HL-60 (cell line): ENCODE measurements at regions not wholly inside any gene's neighbourhood (a gene's known extent, or its start where the extent isn't known, plus 50 kb on each side); places are given as distances from the start of the nearest gene placed in this dataset.

ENCODE experiments used
- DNase-seq, 2 experiments: peaks; one replicate each; pipeline ENCODE4 v3.0.0-alpha.2; 2010 to 2020; ENCODE audit warnings: low read depth in 1 of 2, low spot score in 1 of 2
- H3K27ac ChIP-seq: fragments of 250-450 bp; sonication (Bioruptor Pico); replicated peaks from 2 replicates; pipeline ENCODE4 v1.5.1; 2020; ENCODE audit warnings: mild to moderate bottlenecking, moderate library complexity
- H3K27me3 ChIP-seq: fragments of 250-450 bp; sonication (Bioruptor Pico); 2 replicates; pipeline ENCODE4 v1.5.1; 2021; ENCODE audit warnings: mild to moderate bottlenecking, moderate library complexity; ENCODE audit not compliant: insufficient read depth, poor library complexity, severe bottlenecking
- H3K4me3 ChIP-seq: replicated peaks from 2 replicates; pipeline ENCODE4 v1.5.1; 2011; ENCODE audit warnings: mild to moderate bottlenecking, control low read depth, low read length; ENCODE audit not compliant: insufficient read depth
- CTCF ChIP-seq: IDR thresholded peaks from one replicate; pipeline ENCODE4 v1.5.1; 2011; ENCODE audit warnings: low read length, control low read depth, inconsistent platforms; ENCODE audit not compliant: insufficient read depth
- GABPA ChIP-seq: IDR thresholded peaks from 2 replicates; pipeline ENCODE4 v1.6.1; 2012; ENCODE audit warnings: low read depth
- POLR2AphosphoS5 ChIP-seq: IDR thresholded peaks from 2 replicates; pipeline ENCODE4 v1.6.1; 2012; ENCODE audit warnings: low read depth
- REST ChIP-seq: IDR thresholded peaks from 2 replicates; pipeline ENCODE4 v1.6.1; 2012; ENCODE audit warnings: low read depth; ENCODE audit not compliant: insufficient replicate concordance
- SPI1 ChIP-seq: IDR thresholded peaks from 2 replicates; pipeline ENCODE4 v1.6.1; 2012; ENCODE audit warnings: low read depth, mild to moderate bottlenecking, borderline replicate concordance

- no peak for TF ChIP-seq REST
- TF ChIP-seq POLR2AphosphoS5, result no peak
- Histone ChIP-seq H3K27me3 (peaks cover 2% of the 10 kb centered on the region), H3K4me3 (no peak overlapping the region), H3K27ac (no peak overlapping the region)
- no peak for DNase-seq
These were observed 204.7 kb downstream of the ADRA2A start for GRCh38 chr10:111281516-111281915.

- TF ChIP-seq SPI1 (no peak), POLR2AphosphoS5 (no peak), CTCF (no peak), REST (no peak), GABPA (no peak)
- DNase-seq, result no peak
- H3K27me3 ChIP-seq, result no peaks in the 10 kb centered on the region
- no peak overlapping the region for H3K27ac ChIP-seq
- no peak overlapping the region for H3K4me3 ChIP-seq
These were observed 212.6 kb downstream of the ADRA2A start for GRCh38 chr10:111289461-111289860.

GRCh38 chr10:111290649-111291048 is 213.8 kb downstream of the ADRA2A start:
- H3K27me3 ChIP-seq, result no peaks in the 10 kb centered on the region
- TF ChIP-seq REST, result no peak
- TF ChIP-seq POLR2AphosphoS5, result no peak
- no peak for TF ChIP-seq GABPA
- TF ChIP-seq CTCF, result no peak
- no peak for TF ChIP-seq SPI1
- DNase-seq, result no peak
- no peak overlapping the region for H3K27ac ChIP-seq
- no peak overlapping the region for H3K4me3 ChIP-seq

GRCh38 chr10:111295788-111296187 is 219.0 kb downstream of the ADRA2A start:
- DNase-seq, result no peak
- Histone ChIP-seq H3K27me3 (no peaks in the 10 kb centered on the region), H3K27ac (no peak overlapping the region), H3K4me3 (no peak overlapping the region)
- TF ChIP-seq GABPA (no peak), CTCF (no peak), SPI1 (no peak), REST (no peak), POLR2AphosphoS5 (no peak)
